Coronary artery (tissue), 2 donors: ENCODE measurements at regions not wholly inside any gene's neighbourhood (a gene's known extent, or its start where the extent isn't known, plus 50 kb on each side); places are given as distances from the start of the nearest gene placed in this dataset.

Source experiments
- DNase-seq: peaks from one replicate; pipeline ENCODE4 v3.0.0-alpha.2; 2017; ENCODE audit warnings: low spot score
- H3K27ac ChIP-seq, 2 donors: fragments of 200-600 bp; sonication (generic); one replicate each; pipeline ENCODE4 v1.5.1; 2016 to 2019
- H3K4me3 ChIP-seq: fragments of 200-600 bp; sonication (generic); 2 replicates; pipeline ENCODE4 v1.5.1; 2016; ENCODE audit warnings: mild to moderate bottlenecking, moderate library complexity
- TF ChIP-seq, protein P1 (sequence below): fragments of 200-600 bp; sonication (generic); IDR thresholded peaks from one replicate; pipeline ENCODE4 v1.5.1; 2019; ENCODE audit warnings: antibody characterized with exemption

GRCh38 chr14:59037620-59038019 lies 150.8 kb upstream of the DAAM1 start:
- no peak for DNase-seq
- TF ChIP-seq, protein P1, sequence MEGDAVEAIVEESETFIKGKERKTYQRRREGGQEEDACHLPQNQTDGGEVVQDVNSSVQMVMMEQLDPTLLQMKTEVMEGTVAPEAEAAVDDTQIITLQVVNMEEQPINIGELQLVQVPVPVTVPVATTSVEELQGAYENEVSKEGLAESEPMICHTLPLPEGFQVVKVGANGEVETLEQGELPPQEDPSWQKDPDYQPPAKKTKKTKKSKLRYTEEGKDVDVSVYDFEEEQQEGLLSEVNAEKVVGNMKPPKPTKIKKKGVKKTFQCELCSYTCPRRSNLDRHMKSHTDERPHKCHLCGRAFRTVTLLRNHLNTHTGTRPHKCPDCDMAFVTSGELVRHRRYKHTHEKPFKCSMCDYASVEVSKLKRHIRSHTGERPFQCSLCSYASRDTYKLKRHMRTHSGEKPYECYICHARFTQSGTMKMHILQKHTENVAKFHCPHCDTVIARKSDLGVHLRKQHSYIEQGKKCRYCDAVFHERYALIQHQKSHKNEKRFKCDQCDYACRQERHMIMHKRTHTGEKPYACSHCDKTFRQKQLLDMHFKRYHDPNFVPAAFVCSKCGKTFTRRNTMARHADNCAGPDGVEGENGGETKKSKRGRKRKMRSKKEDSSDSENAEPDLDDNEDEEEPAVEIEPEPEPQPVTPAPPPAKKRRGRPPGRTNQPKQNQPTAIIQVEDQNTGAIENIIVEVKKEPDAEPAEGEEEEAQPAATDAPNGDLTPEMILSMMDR, result no peak

DNA sequence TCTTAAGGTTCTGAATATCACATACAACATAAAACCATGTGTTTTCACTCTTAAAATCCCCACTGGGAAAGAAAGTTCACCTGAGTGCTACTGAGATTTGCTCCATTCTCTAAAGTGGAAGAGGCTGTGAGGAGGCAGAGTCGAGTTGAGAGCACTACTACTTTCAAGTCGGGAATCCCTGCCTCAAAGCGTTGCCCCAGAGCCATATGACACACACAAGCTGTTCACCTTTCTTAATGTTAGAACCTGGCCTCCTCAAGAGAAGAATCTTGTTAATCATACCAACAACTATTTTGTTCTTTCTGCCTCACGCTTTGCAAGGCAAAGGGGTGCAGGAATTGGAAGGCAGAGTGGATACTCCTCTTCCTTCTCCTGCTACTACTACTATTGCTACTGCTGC lies 149.7 kb upstream of the DAAM1 start:
- Histone ChIP-seq H3K27ac (no peak overlapping the region), H3K4me3 (no peak overlapping the region)
- TF ChIP-seq, protein P1, result no peak
- no peak for DNase-seq

More at GRCh38 chr14:59037620-59038019, 150.8 kb upstream of the DAAM1 start:
- Histone ChIP-seq H3K4me3 (no peak overlapping the region), H3K27ac (no peak overlapping the region)

GRCh38 chr14:59041308-59041707 lies 147.2 kb upstream of the DAAM1 start:
- no peak overlapping the region for H3K27ac ChIP-seq
- DNase-seq, result no peak
- no peak overlapping the region for H3K4me3 ChIP-seq
- TF ChIP-seq, protein P1, result no peak

DNA sequence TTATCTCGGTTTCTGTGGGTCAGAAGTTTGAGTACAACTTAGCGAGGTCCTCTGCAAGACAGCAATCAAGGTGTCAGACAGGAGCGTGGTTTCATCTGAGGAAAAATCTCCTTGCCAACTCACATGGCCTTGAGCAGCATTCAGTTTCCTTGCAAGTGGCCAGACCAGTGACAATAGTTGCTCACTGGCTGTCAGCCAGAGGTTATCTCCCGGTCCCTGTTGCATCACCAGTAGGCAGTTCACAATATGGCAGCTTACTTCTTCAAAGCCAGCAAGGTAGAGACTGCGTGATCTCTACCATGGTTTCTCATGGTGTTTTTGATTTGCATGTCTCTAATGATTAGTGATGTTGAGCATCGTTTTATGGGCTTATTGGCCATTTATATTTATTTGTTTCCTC lies 143.8 kb upstream of the DAAM1 start:
- TF ChIP-seq, protein P1, result no peak
- Histone ChIP-seq H3K4me3 (no peak overlapping the region), H3K27ac (no peak overlapping the region)
- DNase-seq, result no peak

- Histone ChIP-seq H3K27ac (no peak overlapping the region), H3K4me3 (no peak overlapping the region)
- no peak for DNase-seq
- TF ChIP-seq, protein P1, result no peak
Observed at GRCh38 chr14:59046746-59047145, 141.7 kb upstream of the DAAM1 start.

- no peak overlapping the region for H3K27ac ChIP-seq
- no peak for DNase-seq
- TF ChIP-seq, protein P1, result no peak
Observed at GRCh38 chr14:59055006-59055405, 133.5 kb upstream of the DAAM1 start.

GRCh38 chr14:59055439-59056045 lies 132.9 kb upstream of the DAAM1 start:
- no peak for DNase-seq
- TF ChIP-seq, protein P1, result peak; percentile 53
- no peak overlapping the region for H3K4me3 ChIP-seq
- no peak overlapping the region for H3K27ac ChIP-seq

More at GRCh38 chr14:59055006-59055405, 133.5 kb upstream of the DAAM1 start:
- no peak overlapping the region for H3K4me3 ChIP-seq
